ENCODE measurements at regions not wholly inside any gene's neighbourhood (a gene's known extent, or its start where the extent isn't known, plus 50 kb on each side); places are given as distances from the start of the nearest gene placed in this dataset.

DNA sequence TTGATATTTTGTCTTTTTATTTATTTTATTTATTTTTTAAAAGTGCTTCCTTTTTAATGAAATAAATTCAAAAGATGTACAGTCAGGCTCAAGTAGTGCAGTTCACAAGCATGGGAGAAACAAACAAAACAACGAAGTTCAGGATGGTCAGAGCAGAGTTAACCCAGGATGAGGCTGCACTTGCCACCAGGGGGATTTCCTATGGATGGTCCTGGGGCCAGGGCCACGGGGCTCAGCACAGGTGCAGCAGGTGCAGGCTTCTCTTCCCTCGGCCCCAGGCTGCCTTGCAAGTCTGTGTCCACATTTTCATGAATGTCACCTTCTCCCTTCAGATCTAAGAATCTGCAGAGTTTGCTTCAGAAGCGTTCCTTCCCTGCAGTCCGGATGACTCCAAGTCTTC, 76.5 kb downstream of the CDCA7 start:
- no peaks in the 10 kb centered on the region for H3K36me3 ChIP-seq (ENCODE audit: insufficient read depth, low read length)
- no peak overlapping the region for H3K4me2 ChIP-seq (ENCODE audit: insufficient read depth, low read length)
- no peaks in the 10 kb centered on the region for H3K9me3 ChIP-seq (ENCODE audit: insufficient read depth, low read length, severe bottlenecking)
- peaks cover 4% of the 10 kb centered on the region for H3K27me3 ChIP-seq (ENCODE audit: insufficient read depth, low read length, poor library complexity)
- no peaks in the 10 kb centered on the region for H3K4me1 ChIP-seq (ENCODE audit: insufficient read depth, low read length)
- DNase-seq, result no peak
- no peaks in the 10 kb centered on the region for H4K20me1 ChIP-seq (ENCODE audit: insufficient read depth, low read length)
- ATAC-seq (ENCODE audit: insufficient read depth, low read depth), result no peak
- no peak overlapping the region for H3K9ac ChIP-seq (ENCODE audit: low read depth, low read length)
- TF ChIP-seq, protein P1, sequence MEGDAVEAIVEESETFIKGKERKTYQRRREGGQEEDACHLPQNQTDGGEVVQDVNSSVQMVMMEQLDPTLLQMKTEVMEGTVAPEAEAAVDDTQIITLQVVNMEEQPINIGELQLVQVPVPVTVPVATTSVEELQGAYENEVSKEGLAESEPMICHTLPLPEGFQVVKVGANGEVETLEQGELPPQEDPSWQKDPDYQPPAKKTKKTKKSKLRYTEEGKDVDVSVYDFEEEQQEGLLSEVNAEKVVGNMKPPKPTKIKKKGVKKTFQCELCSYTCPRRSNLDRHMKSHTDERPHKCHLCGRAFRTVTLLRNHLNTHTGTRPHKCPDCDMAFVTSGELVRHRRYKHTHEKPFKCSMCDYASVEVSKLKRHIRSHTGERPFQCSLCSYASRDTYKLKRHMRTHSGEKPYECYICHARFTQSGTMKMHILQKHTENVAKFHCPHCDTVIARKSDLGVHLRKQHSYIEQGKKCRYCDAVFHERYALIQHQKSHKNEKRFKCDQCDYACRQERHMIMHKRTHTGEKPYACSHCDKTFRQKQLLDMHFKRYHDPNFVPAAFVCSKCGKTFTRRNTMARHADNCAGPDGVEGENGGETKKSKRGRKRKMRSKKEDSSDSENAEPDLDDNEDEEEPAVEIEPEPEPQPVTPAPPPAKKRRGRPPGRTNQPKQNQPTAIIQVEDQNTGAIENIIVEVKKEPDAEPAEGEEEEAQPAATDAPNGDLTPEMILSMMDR (IDR thresholded peaks at IDR 0.05; ENCODE audit: borderline replicate concordance, extremely low read depth, low read length, poor library complexity, severe bottlenecking), result no peak
- TF ChIP-seq EZH2 (IDR thresholded peaks at IDR 0.05; ENCODE audit: borderline replicate concordance, low read depth, low read length, severe bottlenecking), result no peak
- H3K79me2 ChIP-seq (ENCODE audit: insufficient read depth, low read length), result no peaks in the 10 kb centered on the region
- H2AFZ ChIP-seq (ENCODE audit: low read depth, low read length), result no peak overlapping the region
- H3K27ac ChIP-seq (ENCODE audit: low read length), result no peak overlapping the region
- no peak overlapping the region for H3K4me3 ChIP-seq (ENCODE audit: low read depth in 1 of 2, low read length in 2 of 2)

DNA sequence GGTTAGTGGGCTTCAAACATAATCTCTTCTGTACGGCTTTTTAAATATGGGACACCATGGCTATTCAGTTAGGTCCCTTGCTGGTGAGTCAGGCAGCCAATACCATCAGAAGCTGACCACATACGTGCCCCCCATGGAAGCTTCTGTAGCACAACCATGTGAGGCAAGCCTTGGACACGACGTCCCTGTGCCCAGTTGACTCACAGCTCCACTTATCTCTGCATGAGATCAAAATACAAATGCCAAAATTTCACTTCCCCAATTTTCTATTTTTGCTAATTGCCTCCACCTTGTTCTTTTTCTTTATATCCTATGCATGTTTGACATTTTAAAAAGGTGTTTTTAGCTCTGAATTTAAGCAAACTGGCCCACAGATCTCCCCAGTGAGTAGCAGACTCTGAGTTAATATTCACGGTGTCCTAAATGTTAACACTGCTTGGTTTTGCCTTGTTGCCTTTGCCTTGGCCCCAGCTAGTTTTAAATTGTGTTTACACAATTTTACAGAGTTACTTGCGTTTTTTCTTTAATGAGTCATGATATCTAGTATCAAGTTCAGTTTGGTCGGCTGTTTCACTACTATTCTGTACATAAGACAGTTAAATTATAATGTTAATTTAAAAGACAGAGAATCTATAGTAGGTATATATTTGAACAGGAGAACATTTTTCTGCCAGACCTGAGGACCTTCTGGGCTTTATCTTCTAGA, 77.5 kb downstream of the CDCA7 start:
- Histone ChIP-seq H3K4me2 (ENCODE audit: insufficient read depth, low read length) (no peak overlapping the region), H3K9ac (ENCODE audit: low read depth, low read length) (no peak overlapping the region), H3K27me3 (ENCODE audit: insufficient read depth, low read length, poor library complexity) (peaks cover 4% of the 10 kb centered on the region), H3K79me2 (ENCODE audit: insufficient read depth, low read length) (no peaks in the 10 kb centered on the region), H3K9me3 (ENCODE audit: insufficient read depth, low read length, severe bottlenecking) (no peaks in the 10 kb centered on the region), H3K27ac (ENCODE audit: low read length) (no peak overlapping the region), H3K4me1 (ENCODE audit: insufficient read depth, low read length) (no peaks in the 10 kb centered on the region), H2AFZ (ENCODE audit: low read depth, low read length) (no peak overlapping the region), H3K4me3 (ENCODE audit: low read depth in 1 of 2, low read length in 2 of 2) (no peak overlapping the region), H4K20me1 (ENCODE audit: insufficient read depth, low read length) (no peaks in the 10 kb centered on the region), H3K36me3 (ENCODE audit: insufficient read depth, low read length) (no peaks in the 10 kb centered on the region)
- DNase-seq (no peak), ATAC-seq (ENCODE audit: insufficient read depth, low read depth) (no peak)
- TF ChIP-seq, protein P1 (IDR thresholded peaks at IDR 0.05; ENCODE audit: borderline replicate concordance, extremely low read depth, low read length, poor library complexity, severe bottlenecking), result no peak
- TF ChIP-seq EZH2 (IDR thresholded peaks at IDR 0.05; ENCODE audit: borderline replicate concordance, low read depth, low read length, severe bottlenecking), result no peak

DNA sequence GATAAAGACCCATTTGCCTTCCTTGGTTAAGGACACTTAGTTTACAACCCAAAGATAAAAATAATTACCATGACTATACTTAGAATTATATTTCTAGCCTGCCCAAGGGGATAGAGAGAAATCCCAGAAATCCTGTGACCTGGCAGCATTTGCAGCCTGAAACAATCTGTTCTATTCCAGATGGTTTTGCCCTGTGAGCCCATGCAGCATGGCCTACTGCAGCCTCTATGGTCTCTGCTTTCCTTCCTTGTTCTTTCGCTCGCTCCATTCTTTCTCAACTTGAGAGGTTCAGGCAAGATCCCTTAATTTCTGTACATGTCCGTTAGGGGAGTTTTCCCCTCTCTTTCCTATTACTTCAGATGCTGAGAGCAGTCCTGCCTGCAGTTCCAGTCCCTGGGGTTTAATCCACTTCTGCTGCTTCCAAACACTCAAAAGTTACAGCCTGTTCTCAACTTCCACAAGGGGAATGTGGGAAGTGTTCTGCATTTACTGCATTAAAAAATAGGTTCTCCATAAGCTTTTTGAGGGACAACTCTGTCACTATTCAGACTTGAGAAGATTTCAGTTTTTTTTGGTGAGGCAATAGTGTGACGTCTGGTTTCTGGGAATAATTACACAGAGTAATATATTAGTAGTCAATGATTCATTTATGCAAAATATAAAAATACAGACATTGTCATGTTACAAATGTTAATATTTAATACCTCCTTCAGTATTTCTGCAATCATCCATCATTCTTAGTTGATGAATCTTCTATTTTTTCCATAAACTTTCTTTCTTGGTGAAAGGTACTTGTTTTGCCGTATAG, 80.3 kb downstream of the CDCA7 start:
- TF ChIP-seq, protein P1 (IDR thresholded peaks at IDR 0.05; ENCODE audit: borderline replicate concordance, extremely low read depth, low read length, poor library complexity, severe bottlenecking), result no peak
- TF ChIP-seq EZH2 (IDR thresholded peaks at IDR 0.05; ENCODE audit: borderline replicate concordance, low read depth, low read length, severe bottlenecking), result no peak

More for the DNA sequence above, 80.3 kb downstream of the CDCA7 start:
- Histone ChIP-seq H3K27me3 (ENCODE audit: insufficient read depth, low read length, poor library complexity) (peaks cover 3% of the 10 kb centered on the region), H4K20me1 (ENCODE audit: insufficient read depth, low read length) (no peaks in the 10 kb centered on the region), H3K79me2 (ENCODE audit: insufficient read depth, low read length) (no peaks in the 10 kb centered on the region), H3K9ac (ENCODE audit: low read depth, low read length) (no peak overlapping the region), H3K4me3 (ENCODE audit: low read depth in 1 of 2, low read length in 2 of 2) (no peak overlapping the region), H3K36me3 (ENCODE audit: insufficient read depth, low read length) (no peaks in the 10 kb centered on the region), H3K4me1 (ENCODE audit: insufficient read depth, low read length) (no peaks in the 10 kb centered on the region), H3K9me3 (ENCODE audit: insufficient read depth, low read length, severe bottlenecking) (no peaks in the 10 kb centered on the region), H2AFZ (ENCODE audit: low read depth, low read length) (no peak overlapping the region), H3K4me2 (ENCODE audit: insufficient read depth, low read length) (no peak overlapping the region), H3K27ac (ENCODE audit: low read length) (no peak overlapping the region)
- ATAC-seq (ENCODE audit: insufficient read depth, low read depth) (no peak), DNase-seq (no peak)

Measured in DND-41 (cell line).